DND-41 (cell line): ENCODE measurements at regions not wholly inside any gene's neighbourhood (a gene's known extent, or its start where the extent isn't known, plus 50 kb on each side); places are given as distances from the start of the nearest gene placed in this dataset.

Source experiments
- ATAC-seq: fragments of 200-7000 bp; cut with Tn5 transposase; 3 replicates; pipeline ENCODE4 v1.9.1; 2021; ENCODE audit warnings: low read depth; ENCODE audit not compliant: insufficient read depth
- DNase-seq: peaks from one replicate; pipeline ENCODE4 v3.0.0-alpha.2; 2020
- H2AFZ ChIP-seq: 2 replicates; pipeline ENCODE4 v1.6.0; 2012; ENCODE audit warnings: low read depth, low read length
- H3K27ac ChIP-seq: 2 replicates; pipeline ENCODE4 v1.5.1; 2012; ENCODE audit warnings: low read length, inconsistent platforms
- H3K27me3 ChIP-seq: fragments of 200-600 bp; sonication (generic); 2 replicates; pipeline ENCODE4 v1.6.0; 2012; ENCODE audit warnings: low read length, mild to moderate bottlenecking, inconsistent platforms; ENCODE audit not compliant: insufficient read depth, poor library complexity
- H3K36me3 ChIP-seq: 2 replicates; pipeline ENCODE4 v1.5.1; 2012; ENCODE audit warnings: low read length, inconsistent platforms; ENCODE audit not compliant: insufficient read depth
- H3K4me1 ChIP-seq: 2 replicates; pipeline ENCODE4 v1.5.1; 2012; ENCODE audit warnings: mild to moderate bottlenecking, low read length; ENCODE audit not compliant: insufficient read depth
- H3K4me2 ChIP-seq: 2 replicates; pipeline ENCODE4 v1.6.0; 2012; ENCODE audit warnings: mild to moderate bottlenecking, moderate library complexity, low read length, inconsistent platforms; ENCODE audit not compliant: insufficient read depth
- H3K4me3 ChIP-seq, 2 experiments: fragments of 200-600 bp in 1 of 2; shearing (Covaris generic) in 1 of 2; 2 replicates each; pipeline ENCODE4 v1.5.1; 2012 to 2016; ENCODE audit warnings: inconsistent platforms in 2 of 2, low read length in 2 of 2, mild to moderate bottlenecking in 2 of 2, low read depth in 1 of 2, moderate library complexity in 1 of 2
- H3K79me2 ChIP-seq: 2 replicates; pipeline ENCODE4 v1.6.0; 2012; ENCODE audit warnings: low read length, inconsistent platforms; ENCODE audit not compliant: insufficient read depth
- H3K9ac ChIP-seq: 2 replicates; pipeline ENCODE4 v1.6.0; 2012; ENCODE audit warnings: low read depth, mild to moderate bottlenecking, inconsistent platforms, low read length, moderate library complexity
- H3K9me3 ChIP-seq: 2 replicates; pipeline ENCODE4 v1.5.1; 2012; ENCODE audit warnings: low read length, moderate library complexity, mild to moderate bottlenecking, inconsistent platforms; ENCODE audit not compliant: insufficient read depth, severe bottlenecking
- H4K20me1 ChIP-seq: 2 replicates; pipeline ENCODE4 v1.6.0; 2012; ENCODE audit warnings: low read length; ENCODE audit not compliant: insufficient read depth
- EZH2 ChIP-seq: IDR thresholded peaks from 3 replicates; pipeline ENCODE4 v1.6.1; 2012; ENCODE audit warnings: borderline replicate concordance, low read depth, mild to moderate bottlenecking, moderate library complexity, low read length, inconsistent platforms; ENCODE audit not compliant: severe bottlenecking
- TF ChIP-seq, protein P1 (sequence below): IDR thresholded peaks from 2 replicates; pipeline ENCODE4 v1.5.1; 2012; ENCODE audit warnings: borderline replicate concordance, low read length, moderate library complexity, mild to moderate bottlenecking; ENCODE audit not compliant: poor library complexity, severe bottlenecking; ENCODE audit errors: extremely low read depth

DNA sequence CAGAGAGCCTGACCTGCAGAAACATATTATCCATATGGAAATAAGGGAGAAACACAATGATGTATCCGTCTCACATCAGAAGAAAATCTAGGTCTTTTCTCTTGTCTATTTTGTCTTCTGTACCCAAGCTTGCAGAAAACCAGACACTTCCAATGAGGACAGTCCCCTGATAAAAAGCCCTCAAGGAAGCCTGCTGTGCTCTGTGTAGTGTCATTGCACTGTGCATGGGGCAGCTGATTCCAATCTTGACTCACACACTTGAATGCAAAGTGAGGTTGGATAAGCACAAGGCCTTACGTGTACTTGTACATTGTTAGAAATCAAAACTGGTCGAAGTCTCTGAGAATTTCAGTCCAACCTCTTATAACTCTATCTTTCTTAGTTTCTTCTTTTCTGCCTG is 256.6 kb upstream of the MYOCD start:
- TF ChIP-seq, protein P1, sequence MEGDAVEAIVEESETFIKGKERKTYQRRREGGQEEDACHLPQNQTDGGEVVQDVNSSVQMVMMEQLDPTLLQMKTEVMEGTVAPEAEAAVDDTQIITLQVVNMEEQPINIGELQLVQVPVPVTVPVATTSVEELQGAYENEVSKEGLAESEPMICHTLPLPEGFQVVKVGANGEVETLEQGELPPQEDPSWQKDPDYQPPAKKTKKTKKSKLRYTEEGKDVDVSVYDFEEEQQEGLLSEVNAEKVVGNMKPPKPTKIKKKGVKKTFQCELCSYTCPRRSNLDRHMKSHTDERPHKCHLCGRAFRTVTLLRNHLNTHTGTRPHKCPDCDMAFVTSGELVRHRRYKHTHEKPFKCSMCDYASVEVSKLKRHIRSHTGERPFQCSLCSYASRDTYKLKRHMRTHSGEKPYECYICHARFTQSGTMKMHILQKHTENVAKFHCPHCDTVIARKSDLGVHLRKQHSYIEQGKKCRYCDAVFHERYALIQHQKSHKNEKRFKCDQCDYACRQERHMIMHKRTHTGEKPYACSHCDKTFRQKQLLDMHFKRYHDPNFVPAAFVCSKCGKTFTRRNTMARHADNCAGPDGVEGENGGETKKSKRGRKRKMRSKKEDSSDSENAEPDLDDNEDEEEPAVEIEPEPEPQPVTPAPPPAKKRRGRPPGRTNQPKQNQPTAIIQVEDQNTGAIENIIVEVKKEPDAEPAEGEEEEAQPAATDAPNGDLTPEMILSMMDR = no peak
- no peak for TF ChIP-seq EZH2
- Histone ChIP-seq H3K9me3 (no peaks in the 10 kb centered on the region), H3K36me3 (no peaks in the 10 kb centered on the region), H3K27me3 (no peaks in the 10 kb centered on the region), H3K27ac (no peak overlapping the region), H3K4me2 (no peak overlapping the region), H3K9ac (no peak overlapping the region), H3K4me1 (no peaks in the 10 kb centered on the region), H3K4me3 (no peak overlapping the region), H3K79me2 (no peaks in the 10 kb centered on the region), H2AFZ (no peak overlapping the region), H4K20me1 (no peaks in the 10 kb centered on the region)
- ATAC-seq (no peak), DNase-seq (no peak)

DNA sequence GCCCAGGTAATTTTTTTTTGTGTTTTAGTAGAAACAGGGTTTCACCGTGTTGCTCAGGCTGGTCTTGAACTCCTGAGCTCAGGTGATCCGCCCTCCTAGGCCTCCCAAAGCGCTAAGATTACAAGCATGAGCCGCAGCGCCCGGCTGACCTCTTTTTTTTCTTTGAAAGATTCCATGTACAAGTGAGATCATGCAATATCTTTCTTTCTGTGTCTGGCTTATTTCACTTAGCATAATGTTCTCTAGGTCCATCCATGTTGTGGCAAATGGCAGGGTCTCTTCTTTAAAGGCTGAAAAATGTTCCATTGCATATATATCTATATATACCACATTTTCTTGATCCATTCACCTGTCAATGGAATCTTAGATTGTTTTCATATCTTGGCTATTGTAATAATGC is 255.0 kb upstream of the MYOCD start:
- H3K79me2 ChIP-seq = no peaks in the 10 kb centered on the region
- H3K4me3 ChIP-seq = no peak overlapping the region
- DNase-seq = no peak
- no peaks in the 10 kb centered on the region for H3K9me3 ChIP-seq
- no peaks in the 10 kb centered on the region for H3K4me1 ChIP-seq
- H3K27ac ChIP-seq = no peak overlapping the region
- ATAC-seq = no peak
- H4K20me1 ChIP-seq = no peaks in the 10 kb centered on the region
- H2AFZ ChIP-seq = no peak overlapping the region
- H3K36me3 ChIP-seq = no peaks in the 10 kb centered on the region
- no peak for TF ChIP-seq EZH2
- TF ChIP-seq, protein P1 = no peak
- H3K4me2 ChIP-seq = no peak overlapping the region
- H3K9ac ChIP-seq = no peak overlapping the region
- H3K27me3 ChIP-seq = no peaks in the 10 kb centered on the region

DNA sequence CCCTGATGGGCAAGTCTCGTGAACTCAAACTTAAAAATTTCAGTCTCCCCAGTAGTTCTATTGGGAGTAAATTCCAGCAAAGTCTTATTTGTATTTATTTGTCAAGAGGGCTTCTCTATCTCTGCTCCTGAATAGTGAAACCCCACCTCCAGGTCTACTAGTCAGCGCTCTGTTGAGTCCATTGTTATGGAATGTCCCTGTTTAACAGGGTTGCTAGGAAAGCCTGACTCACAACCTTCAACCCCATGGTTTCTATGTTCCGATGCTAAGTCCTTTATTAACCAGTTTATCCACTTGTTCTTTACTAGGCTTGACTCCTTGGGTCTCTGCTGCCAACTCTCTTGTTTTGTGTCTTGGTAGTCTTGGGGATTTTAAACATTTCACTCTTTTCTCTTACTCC is 250.7 kb upstream of the MYOCD start:
- Histone ChIP-seq H3K4me2 (no peak overlapping the region), H3K4me3 (no peak overlapping the region), H3K9me3 (no peaks in the 10 kb centered on the region), H3K4me1 (no peaks in the 10 kb centered on the region), H3K27ac (no peak overlapping the region), H4K20me1 (no peaks in the 10 kb centered on the region), H3K36me3 (no peaks in the 10 kb centered on the region), H3K79me2 (no peaks in the 10 kb centered on the region), H3K9ac (no peak overlapping the region), H2AFZ (no peak overlapping the region), H3K27me3 (no peaks in the 10 kb centered on the region)
- no peak for TF ChIP-seq EZH2
- TF ChIP-seq, protein P1 = no peak
- ATAC-seq (no peak), DNase-seq (no peak)

DNA sequence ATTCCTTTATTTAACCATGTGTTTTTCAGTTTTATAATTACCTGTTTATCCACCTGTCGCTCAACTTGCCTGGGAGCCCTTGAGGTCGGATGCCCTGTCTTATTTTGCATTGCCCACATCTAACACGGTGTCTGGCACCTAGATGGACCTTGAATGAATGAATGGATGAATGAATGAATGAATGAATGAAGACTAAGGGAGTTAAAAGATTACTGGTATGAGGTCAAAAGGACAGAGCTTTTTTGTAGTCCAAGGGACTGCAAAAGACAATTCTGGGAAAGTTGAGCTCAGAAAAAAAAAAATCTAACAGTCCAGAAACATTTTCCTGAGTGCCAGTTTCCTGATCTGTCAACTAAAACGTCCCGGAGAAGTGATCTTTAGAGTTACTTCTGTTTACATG is 244.6 kb upstream of the MYOCD start:
- Histone ChIP-seq H3K4me2 (no peak overlapping the region), H3K9me3 (peaks cover 9% of the 10 kb centered on the region), H4K20me1 (no peaks in the 10 kb centered on the region), H3K27ac (no peak overlapping the region), H3K79me2 (no peaks in the 10 kb centered on the region), H3K27me3 (no peaks in the 10 kb centered on the region), H3K4me1 (no peaks in the 10 kb centered on the region), H3K36me3 (no peaks in the 10 kb centered on the region), H3K4me3 (no peak overlapping the region), H3K9ac (no peak overlapping the region), H2AFZ (no peak overlapping the region)
- DNase-seq = no peak
- no peak for ATAC-seq
- TF ChIP-seq, protein P1 = no peak
- TF ChIP-seq EZH2 = no peak
